GM19099 (cell line): ENCODE measurements at regions not wholly inside any gene's neighbourhood (a gene's known extent, or its start where the extent isn't known, plus 50 kb on each side); places are given as distances from the start of the nearest gene placed in this dataset.

ENCODE experiments used
- POLR2A ChIP-seq: IDR thresholded peaks from 3 replicates; pipeline ENCODE4 v1.6.1; 2011; ENCODE audit warnings: low read depth; ENCODE audit not compliant: insufficient read length; ENCODE audit errors: extremely low read depth

DNA sequence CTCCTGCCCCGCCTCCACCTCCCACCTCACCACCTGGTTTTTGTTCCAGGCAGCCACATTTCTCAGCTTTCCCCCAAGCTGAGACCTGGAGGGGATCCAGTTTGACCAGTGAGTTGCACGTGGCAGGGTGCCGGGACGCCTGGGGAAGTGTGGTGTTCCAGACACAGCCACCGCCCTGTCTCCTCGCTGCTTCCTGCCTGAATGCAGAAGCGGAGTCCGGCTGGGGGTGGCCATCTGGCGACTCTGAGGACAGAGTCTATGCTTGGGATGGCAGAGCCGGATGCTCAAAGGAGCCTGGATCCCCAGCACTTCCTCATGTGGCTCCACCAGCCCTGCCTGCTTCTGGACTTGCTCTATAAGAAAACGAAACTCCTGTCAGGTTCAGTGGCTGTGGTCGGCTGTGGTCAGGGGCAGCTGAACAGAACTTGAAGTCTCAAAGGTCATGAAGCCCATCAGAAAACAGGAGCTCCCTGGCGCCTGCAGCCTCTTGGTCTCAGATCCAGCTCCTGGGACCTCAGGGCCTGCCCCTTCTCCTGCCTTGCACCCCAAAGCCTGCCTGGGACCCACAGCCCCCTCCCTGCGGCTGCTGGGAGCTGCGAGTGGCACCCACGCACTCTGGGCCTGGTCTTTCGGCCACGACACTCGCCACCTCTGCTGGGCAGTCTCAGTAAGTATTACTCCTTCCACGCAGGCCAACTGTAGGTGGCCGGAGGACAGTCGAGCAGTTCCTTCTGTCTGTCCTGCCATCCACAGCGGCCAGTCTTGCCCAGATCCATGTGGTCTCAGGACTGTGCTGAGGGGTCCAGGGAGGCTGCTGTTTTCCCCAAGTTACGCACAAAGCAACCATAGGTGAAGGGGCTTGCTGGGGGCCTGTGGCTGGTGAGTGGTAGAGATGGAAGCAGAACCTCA is 112.8 kb upstream of the MEF2A start:
- TF ChIP-seq POLR2A: no peak

DNA sequence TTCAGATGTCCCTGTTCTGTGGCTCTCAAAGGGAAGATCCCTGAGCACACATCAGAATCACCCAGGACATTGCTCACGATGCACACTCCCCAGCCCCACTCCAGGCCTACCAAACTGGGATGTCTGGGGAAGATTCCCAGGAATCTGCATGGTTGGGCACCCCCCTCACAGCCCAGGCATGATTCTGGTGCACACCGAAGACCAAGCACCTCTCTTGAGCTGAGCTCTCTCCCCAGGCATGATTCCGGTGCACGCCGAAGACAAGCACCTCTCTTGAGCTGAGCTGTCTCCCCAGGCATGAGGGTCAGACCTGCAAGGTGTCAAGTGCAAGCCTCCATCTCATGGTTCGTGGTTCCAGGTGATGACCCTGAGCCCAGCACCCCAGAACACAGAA is 112.2 kb upstream of the MEF2A start:
- no peak for TF ChIP-seq POLR2A

- TF ChIP-seq POLR2A: no peak
These were observed 111.5 kb upstream of the MEF2A start for GRCh38 chr15:99454107-99454809.

DNA sequence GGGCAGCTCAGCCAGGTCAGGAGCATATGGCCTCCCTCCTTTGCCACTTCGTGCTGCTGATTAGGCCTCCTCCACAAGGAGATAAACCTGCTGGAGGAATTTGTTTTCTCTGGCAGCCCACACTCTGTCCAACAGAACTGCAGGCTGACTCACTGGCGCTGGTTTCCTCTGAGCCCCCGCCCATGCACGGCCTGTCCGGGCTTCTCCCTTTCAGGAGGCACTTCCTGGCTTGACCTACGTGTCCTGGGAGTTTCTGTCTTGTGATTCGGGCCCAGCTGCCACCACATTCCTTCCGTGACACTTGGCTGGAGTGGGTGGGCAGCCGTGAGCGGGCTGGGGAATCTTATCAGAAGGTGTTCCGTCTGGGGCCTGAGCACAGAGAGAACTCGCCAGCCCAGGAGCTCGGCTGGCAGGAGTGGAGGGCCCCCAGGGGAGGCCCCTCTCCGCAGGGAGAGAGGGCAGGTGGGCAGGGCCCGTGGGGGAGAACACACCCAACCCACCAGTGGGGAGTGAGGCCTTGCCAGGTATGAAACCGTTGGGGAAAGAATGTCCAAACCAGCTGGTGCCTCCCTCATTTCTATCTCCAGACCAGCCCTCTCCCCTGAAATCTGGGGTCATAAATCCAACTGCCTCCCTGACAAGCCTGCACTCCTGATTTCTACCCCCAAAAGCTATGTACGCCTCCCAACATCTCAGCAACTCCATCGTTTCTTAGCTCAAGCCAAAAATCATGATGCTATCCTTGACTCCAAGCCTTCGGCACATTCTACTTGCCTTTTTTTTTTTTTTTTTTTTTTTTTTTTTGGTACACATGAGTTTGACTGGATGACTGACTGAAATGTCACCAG is 110.6 kb upstream of the MEF2A start:
- no peak for TF ChIP-seq POLR2A

GRCh38 chr15:99455789-99456160 is 110.0 kb upstream of the MEF2A start:
- TF ChIP-seq POLR2A: no peak

DNA sequence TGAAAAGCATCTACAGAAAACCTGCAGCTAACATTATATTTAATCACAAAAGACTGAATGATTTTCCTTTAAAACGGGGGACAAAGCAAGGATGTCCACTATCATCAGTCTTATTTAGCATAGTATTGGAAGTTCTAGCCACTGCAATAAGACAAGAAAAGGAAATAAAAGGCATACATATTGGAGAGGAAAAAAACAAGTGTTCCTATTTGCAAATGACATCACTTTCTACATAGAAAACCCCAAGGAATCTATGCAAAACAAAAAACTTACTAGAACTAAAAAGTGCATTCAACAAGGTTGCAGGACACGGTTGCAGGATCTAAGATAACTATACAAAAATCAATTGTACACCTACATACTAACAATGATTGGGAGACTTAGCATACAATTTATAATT is 101.6 kb upstream of the MEF2A start:
- TF ChIP-seq POLR2A: no peak

DNA sequence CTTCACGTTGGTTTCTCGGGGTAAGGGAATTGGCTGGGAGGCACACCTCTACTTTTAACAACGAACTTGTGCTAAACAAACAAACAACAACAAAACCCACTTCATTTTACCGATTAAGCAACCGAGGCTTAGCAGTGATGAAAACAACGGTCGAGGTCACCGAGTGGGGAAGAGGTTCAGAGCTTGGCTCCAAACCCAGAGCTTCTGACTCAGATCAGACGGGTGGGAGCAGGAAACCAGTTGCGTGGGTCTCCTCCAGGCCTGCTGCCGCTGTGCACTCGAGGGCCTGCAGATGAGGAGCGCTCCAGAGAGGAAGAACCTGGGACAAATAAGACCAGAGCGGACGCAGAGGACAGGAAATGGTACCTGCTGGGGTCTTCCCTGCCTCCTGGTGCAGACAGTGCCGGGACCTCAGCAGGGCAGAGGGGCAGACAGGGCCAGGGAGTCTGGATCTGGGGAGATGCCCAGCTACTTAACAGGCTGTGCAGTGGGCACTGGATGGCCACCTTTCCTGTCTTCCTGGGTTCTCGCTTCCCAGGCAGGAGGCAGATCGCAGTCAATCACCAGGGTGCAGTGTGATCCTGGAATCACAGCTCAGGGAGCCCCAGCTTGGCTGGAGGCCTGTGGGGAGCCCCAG is 99.0 kb upstream of the MEF2A start:
- no peak for TF ChIP-seq POLR2A

DNA sequence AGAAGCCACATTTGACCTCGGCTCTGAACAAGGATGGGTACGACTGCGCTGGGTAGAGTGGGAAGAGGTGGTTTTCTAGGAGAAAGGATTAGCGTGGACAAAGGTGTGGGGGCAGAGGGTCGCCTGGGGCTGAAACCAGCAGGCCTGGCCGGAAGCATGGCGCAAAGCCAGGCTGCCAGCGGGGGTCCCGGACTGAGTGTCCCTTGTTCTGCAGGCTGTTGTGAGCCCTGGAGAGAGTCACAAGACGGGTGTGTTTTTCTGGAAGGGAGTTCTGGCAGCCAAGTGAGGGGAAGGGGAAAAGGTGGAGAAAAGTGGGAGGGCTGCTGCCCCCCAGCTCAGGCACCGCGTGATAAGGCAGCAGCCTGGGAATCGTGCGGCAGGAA is 98.5 kb upstream of the MEF2A start:
- no peak for TF ChIP-seq POLR2A

DNA sequence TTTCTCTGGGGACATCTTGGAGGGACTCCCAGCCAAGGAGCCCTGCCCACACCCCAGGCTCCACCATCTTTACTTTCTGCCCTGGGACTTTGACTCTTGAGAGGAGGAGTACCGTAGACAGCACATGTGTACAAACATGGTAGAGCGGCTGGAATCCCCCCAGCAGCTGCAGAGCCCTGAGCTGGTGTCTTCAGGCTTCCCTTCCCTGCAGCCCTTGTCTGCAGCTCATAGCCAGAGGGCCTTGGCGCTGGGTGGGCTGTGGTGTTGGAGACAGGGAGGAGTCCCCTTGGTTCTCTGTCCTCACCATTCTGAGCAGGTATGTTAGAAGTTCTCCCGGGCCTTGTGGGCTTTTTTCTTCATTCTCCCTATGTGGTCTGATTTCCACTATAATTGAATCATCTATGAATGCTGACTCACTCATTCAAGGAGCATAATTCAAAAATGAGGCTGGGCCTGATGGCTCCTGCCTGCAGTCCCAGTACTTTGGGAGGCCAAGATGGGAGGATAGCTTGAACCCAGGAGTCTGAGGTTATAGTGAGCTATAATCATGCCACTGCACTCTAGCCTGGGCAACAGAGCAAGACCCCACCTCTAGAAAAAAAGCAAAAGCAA is 97.8 kb upstream of the MEF2A start:
- no peak for TF ChIP-seq POLR2A

DNA sequence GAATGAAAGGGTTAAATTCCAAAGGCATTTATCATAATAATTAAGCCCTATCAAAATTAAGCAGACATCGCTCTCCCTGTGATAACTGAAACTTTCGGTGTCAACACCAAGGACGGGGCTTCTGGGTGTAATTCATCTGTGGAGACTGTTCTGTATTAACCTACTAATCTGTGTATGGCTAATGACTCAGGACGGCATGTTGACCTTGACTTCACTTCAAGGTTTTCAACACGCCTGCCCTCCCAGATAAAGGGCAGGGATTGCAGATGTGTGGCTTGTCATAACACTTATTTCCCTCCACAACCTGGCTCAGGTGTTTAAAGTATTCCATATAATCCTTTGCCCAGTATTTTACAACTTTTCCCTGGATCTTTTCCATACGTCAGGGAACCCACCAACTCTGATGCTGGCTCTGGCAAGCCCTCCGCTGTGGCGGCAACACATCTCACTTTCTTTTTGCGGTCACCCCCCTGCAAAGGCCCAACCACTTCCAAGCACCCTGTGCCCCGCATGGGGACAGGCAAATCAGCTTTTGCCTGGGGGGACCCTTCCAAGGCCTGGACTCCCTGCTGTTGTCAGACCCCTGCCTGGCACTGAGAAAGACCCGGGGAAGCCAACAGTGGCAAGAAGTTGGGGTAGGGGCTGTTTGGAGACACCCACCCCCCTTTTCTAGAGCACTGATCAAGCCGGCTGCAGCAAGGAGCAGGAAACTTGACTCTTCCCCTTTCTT is 93.2 kb upstream of the MEF2A start:
- no peak for TF ChIP-seq POLR2A

- no peak for TF ChIP-seq POLR2A
These were observed 91.5 kb upstream of the MEF2A start for GRCh38 chr15:99473981-99474906.

GRCh38 chr15:99474909-99475753 is 90.7 kb upstream of the MEF2A start:
- TF ChIP-seq POLR2A: no peak
